ENCODE measurements at regions not wholly inside any gene's neighbourhood (a gene's known extent, or its start where the extent isn't known, plus 50 kb on each side); places are given as distances from the start of the nearest gene placed in this dataset.
"Not testable (repeated sequence)": the region's sequence is repeated elsewhere in the genome, so short reads cannot be mapped to it uniquely, and the experiment has no call there.

DNA sequence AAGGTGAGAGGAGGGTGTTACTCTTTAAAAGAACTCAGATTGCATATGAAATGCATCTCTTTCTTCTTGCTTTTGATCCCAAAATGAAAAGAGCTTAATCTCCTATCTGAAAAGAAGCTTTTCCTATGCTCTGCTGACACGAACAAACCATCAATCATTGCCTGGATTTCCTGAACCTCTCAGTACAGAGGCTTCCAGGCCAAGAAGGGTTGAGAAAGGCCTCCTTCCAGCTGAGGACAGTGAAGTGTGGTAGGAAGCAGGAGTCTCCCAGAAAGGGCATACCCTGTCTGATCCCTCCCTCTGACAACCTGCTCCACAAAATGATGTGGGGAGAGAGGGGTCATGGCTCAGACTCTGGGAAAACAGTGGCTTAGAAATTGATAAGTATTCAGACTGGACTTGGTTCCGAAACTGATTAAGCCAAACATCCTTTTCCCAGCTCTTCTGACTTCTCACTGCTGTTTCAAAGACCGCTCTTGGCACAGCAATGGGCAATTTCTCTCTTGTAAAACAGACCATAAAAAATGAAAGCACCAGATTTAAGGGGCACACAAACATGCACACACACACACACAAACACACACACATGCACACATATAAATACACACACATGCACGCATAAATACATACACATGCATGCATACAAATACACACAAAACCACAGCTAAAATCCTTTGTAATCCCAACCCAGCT, 310.3 kb downstream of the SIPA1L2 start:
- Histone ChIP-seq H3K9ac (no peak overlapping the region), H3K27ac (no peak overlapping the region)

DNA sequence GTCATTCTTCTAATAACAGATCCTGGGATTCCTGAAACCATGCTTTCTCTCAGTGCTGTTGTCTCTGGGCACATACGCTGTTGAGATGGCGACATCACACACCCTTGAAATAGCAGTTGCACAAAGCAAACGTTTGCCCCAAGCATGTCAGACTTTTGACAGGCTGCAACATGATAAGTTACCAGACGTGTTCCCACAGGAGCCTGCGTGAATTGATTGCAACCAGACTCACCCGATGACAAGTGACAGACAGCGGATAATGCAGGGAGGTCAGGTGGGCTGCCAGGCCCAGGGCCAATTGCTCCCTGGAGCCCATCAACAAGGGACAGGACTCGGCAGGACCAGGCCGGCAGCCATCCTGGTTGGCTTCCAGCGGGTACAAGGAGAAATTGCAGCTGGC, 310.9 kb downstream of the SIPA1L2 start:
- no peak overlapping the region for H3K9ac ChIP-seq
- no peaks in the 10 kb centered on the region for H3K36me3 ChIP-seq (ENCODE audit: control insufficient read depth, insufficient read depth, low read length)
- no peaks in the 10 kb centered on the region for H3K9me3 ChIP-seq (ENCODE audit: control insufficient read depth, low read length)
- TF ChIP-seq, protein P1, sequence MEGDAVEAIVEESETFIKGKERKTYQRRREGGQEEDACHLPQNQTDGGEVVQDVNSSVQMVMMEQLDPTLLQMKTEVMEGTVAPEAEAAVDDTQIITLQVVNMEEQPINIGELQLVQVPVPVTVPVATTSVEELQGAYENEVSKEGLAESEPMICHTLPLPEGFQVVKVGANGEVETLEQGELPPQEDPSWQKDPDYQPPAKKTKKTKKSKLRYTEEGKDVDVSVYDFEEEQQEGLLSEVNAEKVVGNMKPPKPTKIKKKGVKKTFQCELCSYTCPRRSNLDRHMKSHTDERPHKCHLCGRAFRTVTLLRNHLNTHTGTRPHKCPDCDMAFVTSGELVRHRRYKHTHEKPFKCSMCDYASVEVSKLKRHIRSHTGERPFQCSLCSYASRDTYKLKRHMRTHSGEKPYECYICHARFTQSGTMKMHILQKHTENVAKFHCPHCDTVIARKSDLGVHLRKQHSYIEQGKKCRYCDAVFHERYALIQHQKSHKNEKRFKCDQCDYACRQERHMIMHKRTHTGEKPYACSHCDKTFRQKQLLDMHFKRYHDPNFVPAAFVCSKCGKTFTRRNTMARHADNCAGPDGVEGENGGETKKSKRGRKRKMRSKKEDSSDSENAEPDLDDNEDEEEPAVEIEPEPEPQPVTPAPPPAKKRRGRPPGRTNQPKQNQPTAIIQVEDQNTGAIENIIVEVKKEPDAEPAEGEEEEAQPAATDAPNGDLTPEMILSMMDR (IDR thresholded peaks at IDR 0.05): no peak
- H3K27ac ChIP-seq: no peak overlapping the region
- no peaks in the 10 kb centered on the region for H3K4me1 ChIP-seq
- H2AFZ ChIP-seq: no peak overlapping the region
- H3K4me2 ChIP-seq (ENCODE audit: low read length): no peak overlapping the region
- H3K27me3 ChIP-seq (ENCODE audit: control insufficient read depth, insufficient read depth, low read length): no peaks in the 10 kb centered on the region
- H3K79me2 ChIP-seq: no peaks in the 10 kb centered on the region
- no peak overlapping the region for H3K4me3 ChIP-seq (ENCODE audit: low read depth, low read length)

More for the DNA sequence above, 310.3 kb downstream of the SIPA1L2 start:
- no peak overlapping the region for H2AFZ ChIP-seq
- H3K79me2 ChIP-seq: no peaks in the 10 kb centered on the region
- no peak overlapping the region for H3K4me3 ChIP-seq (ENCODE audit: low read depth, low read length)
- no peaks in the 10 kb centered on the region for H3K27me3 ChIP-seq (ENCODE audit: control insufficient read depth, insufficient read depth, low read length)
- TF ChIP-seq, protein P1 (IDR thresholded peaks at IDR 0.05): no peak
- no peaks in the 10 kb centered on the region for H3K9me3 ChIP-seq (ENCODE audit: control insufficient read depth, low read length)
- H3K4me1 ChIP-seq: no peaks in the 10 kb centered on the region
- H3K4me2 ChIP-seq (ENCODE audit: low read length): no peak overlapping the region
- no peaks in the 10 kb centered on the region for H3K36me3 ChIP-seq (ENCODE audit: control insufficient read depth, insufficient read depth, low read length)

DNA sequence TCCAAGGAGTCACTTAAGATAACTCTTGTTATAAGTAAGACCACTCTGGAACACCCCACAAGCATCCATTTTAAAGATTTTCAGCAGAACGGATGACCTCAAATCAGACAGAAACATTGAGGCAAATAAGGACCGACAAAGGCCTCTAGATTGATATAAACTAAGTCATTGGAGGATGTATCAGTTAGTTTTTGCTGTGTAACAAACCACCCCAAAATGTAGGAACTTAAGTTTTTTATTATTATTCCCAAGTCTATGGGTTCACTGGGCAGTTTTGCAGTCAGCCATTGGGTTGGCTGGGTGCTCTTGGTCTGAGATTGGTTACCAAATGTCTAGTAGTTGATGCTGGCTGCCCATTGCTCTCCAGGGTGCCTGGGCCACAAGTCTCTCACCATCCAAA, 311.8 kb downstream of the SIPA1L2 start:
- Histone ChIP-seq H3K4me2 (ENCODE audit: low read length) (no peak overlapping the region), H3K79me2 (no peaks in the 10 kb centered on the region), H3K27me3 (ENCODE audit: control insufficient read depth, insufficient read depth, low read length) (no peaks in the 10 kb centered on the region), H3K9me3 (ENCODE audit: control insufficient read depth, low read length) (no peaks in the 10 kb centered on the region), H3K36me3 (ENCODE audit: control insufficient read depth, insufficient read depth, low read length) (no peaks in the 10 kb centered on the region), H3K4me1 (no peaks in the 10 kb centered on the region), H3K27ac (no peak overlapping the region), H2AFZ (no peak overlapping the region), H3K4me3 (ENCODE audit: low read depth, low read length) (no peak overlapping the region), H3K9ac (no peak overlapping the region)
- TF ChIP-seq, protein P1 (IDR thresholded peaks at IDR 0.05): no peak

DNA sequence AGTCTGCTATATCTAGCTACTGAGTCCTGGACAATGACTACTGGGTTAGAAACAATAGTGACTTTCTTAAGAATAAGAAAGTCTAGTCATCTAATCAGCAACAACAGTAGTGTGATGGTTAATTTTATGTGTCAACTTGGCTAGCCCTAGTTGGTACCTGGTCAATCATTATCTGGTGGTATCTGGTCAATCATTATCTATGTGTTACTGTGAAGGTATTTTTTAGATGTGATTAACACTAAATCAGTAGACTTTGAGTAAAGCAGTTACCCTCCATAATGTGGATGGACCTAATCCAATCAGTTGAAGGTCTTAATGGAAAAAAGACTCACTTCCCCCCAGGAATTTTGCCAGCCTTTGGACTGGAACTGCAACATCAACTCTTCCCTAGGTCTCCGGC, 312.6 kb downstream of the SIPA1L2 start:
- no peak overlapping the region for H3K4me3 ChIP-seq (ENCODE audit: low read depth, low read length)
- H3K27me3 ChIP-seq (ENCODE audit: control insufficient read depth, insufficient read depth, low read length): no peaks in the 10 kb centered on the region
- no peak overlapping the region for H3K27ac ChIP-seq
- no peak overlapping the region for H3K4me2 ChIP-seq (ENCODE audit: low read length)
- H3K4me1 ChIP-seq: no peaks in the 10 kb centered on the region
- no peaks in the 10 kb centered on the region for H3K79me2 ChIP-seq
- H3K36me3 ChIP-seq (ENCODE audit: control insufficient read depth, insufficient read depth, low read length): no peaks in the 10 kb centered on the region
- H3K9ac ChIP-seq: no peak overlapping the region
- no peaks in the 10 kb centered on the region for H3K9me3 ChIP-seq (ENCODE audit: control insufficient read depth, low read length)
- TF ChIP-seq, protein P1 (IDR thresholded peaks at IDR 0.05): no peak
- no peak overlapping the region for H2AFZ ChIP-seq

DNA sequence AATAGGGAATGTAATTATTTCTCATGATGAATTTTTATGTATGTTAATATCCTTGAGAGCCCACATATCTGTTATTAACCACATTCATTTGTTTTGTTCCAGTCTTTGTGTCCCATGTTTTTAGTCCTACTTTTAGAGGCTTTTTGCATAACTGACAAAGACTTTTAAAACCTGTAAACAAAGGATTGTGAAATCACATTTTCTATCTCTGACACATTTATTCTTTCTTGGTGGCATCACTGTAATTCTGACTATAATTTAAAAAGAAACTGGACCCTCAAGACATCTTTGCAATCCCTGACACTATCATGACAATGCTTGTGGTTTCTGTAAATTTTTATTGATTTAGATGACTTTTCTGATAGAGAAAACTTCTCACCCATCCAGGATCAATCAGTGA, 313.1 kb downstream of the SIPA1L2 start:
- Histone ChIP-seq H3K4me2 (ENCODE audit: low read length) (no peak overlapping the region), H3K27ac (no peak overlapping the region), H3K4me1 (no peaks in the 10 kb centered on the region), H3K36me3 (ENCODE audit: control insufficient read depth, insufficient read depth, low read length) (no peaks in the 10 kb centered on the region), H3K9me3 (ENCODE audit: control insufficient read depth, low read length) (no peaks in the 10 kb centered on the region), H3K79me2 (no peaks in the 10 kb centered on the region), H3K27me3 (ENCODE audit: control insufficient read depth, insufficient read depth, low read length) (no peaks in the 10 kb centered on the region), H3K9ac (no peak overlapping the region), H3K4me3 (ENCODE audit: low read depth, low read length) (no peak overlapping the region), H2AFZ (no peak overlapping the region)
- TF ChIP-seq, protein P1 (IDR thresholded peaks at IDR 0.05): no peak

DNA sequence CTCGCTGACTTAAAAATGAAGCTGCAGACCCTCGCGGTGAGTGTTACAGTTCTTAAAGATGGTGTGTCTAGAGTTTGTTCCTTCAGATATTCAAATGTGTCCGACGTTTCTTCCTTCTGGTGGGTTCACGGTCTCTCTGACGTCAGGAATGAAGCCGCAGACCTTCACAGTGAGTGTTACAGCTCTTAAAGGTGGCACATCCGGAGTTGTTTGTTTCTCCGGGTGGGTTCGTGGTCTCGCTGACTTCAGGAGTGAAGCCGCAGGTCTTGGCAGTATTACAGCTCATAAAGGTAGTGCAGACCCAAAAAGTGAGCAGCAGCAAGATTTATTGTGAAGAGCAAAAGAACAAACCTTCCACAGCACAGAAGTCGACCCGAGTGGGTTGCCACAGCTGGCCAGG, 316.1 kb downstream of the SIPA1L2 start:
- not testable (repeated sequence) for H3K4me3 ChIP-seq (ENCODE audit: low read depth, low read length); H3K4me1 ChIP-seq; H3K9me3 ChIP-seq (ENCODE audit: control insufficient read depth, low read length); H3K36me3 ChIP-seq (ENCODE audit: control insufficient read depth, insufficient read depth, low read length); H3K9ac ChIP-seq; H3K4me2 ChIP-seq (ENCODE audit: low read length); H3K79me2 ChIP-seq; H3K27ac ChIP-seq; H2AFZ ChIP-seq; H3K27me3 ChIP-seq (ENCODE audit: control insufficient read depth, insufficient read depth, low read length)
